ENCODE measurements at regions not wholly inside any gene's neighbourhood (a gene's known extent, or its start where the extent isn't known, plus 50 kb on each side); places are given as distances from the start of the nearest gene placed in this dataset.
A peak's percentile ranks its signal among the peaks of the same experiment; 100 is the strongest.

- no peak for DNase-seq
- no peaks in the 10 kb centered on the region for H3K4me1 Mint-ChIP-seq
- no peak overlapping the region for H3K27ac Mint-ChIP-seq
- H3K27me3 Mint-ChIP-seq (ENCODE audit: low read depth, poor library complexity) = no peaks in the 10 kb centered on the region
- no peaks in the 10 kb centered on the region for H3K36me3 Mint-ChIP-seq (ENCODE audit: low read depth)
- no peaks in the 10 kb centered on the region for H3K9me3 Mint-ChIP-seq
- no peak for TF ChIP-seq CTCF (IDR thresholded peaks at IDR 0.05)
- no peak overlapping the region for H3K4me3 Mint-ChIP-seq
Measured at GRCh38 chr13:64540976-64541375, 2689.2 kb downstream of the PCDH9 start.

- Mint-ChIP-seq H3K9me3 (no peaks in the 10 kb centered on the region), H3K27me3 (ENCODE audit: low read depth, poor library complexity) (no peaks in the 10 kb centered on the region), H3K4me1 (no peaks in the 10 kb centered on the region), H3K4me3 (no peak overlapping the region), H3K36me3 (ENCODE audit: low read depth) (no peaks in the 10 kb centered on the region), H3K27ac (no peak overlapping the region)
- no peak for TF ChIP-seq CTCF (IDR thresholded peaks at IDR 0.05)
- DNase-seq = no peak
Measured at GRCh38 chr13:64540468-64540867, 2689.7 kb downstream of the PCDH9 start.

GRCh38 chr13:64538711-64539110 lies 2691.4 kb downstream of the PCDH9 start:
- Mint-ChIP-seq H3K27ac (no peak overlapping the region), H3K36me3 (ENCODE audit: low read depth) (no peaks in the 10 kb centered on the region), H3K4me1 (no peaks in the 10 kb centered on the region), H3K27me3 (ENCODE audit: low read depth, poor library complexity) (no peaks in the 10 kb centered on the region), H3K9me3 (no peaks in the 10 kb centered on the region), H3K4me3 (no peak overlapping the region)
- DNase-seq = no peak
- TF ChIP-seq CTCF (IDR thresholded peaks at IDR 0.05) = no peak

GRCh38 chr13:64534302-64534701 lies 2695.8 kb downstream of the PCDH9 start:
- H3K36me3 Mint-ChIP-seq (ENCODE audit: low read depth) = no peaks in the 10 kb centered on the region
- H3K27ac Mint-ChIP-seq = no peak overlapping the region
- TF ChIP-seq CTCF (IDR thresholded peaks at IDR 0.05) = no peak
- no peak overlapping the region for H3K4me3 Mint-ChIP-seq
- H3K9me3 Mint-ChIP-seq = peaks cover 3% of the 10 kb centered on the region
- no peaks in the 10 kb centered on the region for H3K4me1 Mint-ChIP-seq
- DNase-seq = no peak
- H3K27me3 Mint-ChIP-seq (ENCODE audit: low read depth, poor library complexity) = no peaks in the 10 kb centered on the region

- TF ChIP-seq CTCF (IDR thresholded peaks at IDR 0.05) = no peak
- Mint-ChIP-seq H3K27ac (no peak overlapping the region), H3K9me3 (peaks cover 3% of the 10 kb centered on the region), H3K4me1 (no peaks in the 10 kb centered on the region), H3K27me3 (ENCODE audit: low read depth, poor library complexity) (no peaks in the 10 kb centered on the region), H3K36me3 (ENCODE audit: low read depth) (no peaks in the 10 kb centered on the region), H3K4me3 (no peak overlapping the region)
- no peak for DNase-seq
Measured at GRCh38 chr13:64531400-64531799, 2698.7 kb downstream of the PCDH9 start.

GRCh38 chr13:64529874-64530485 lies 2700.2 kb downstream of the PCDH9 start:
- H3K9me3 Mint-ChIP-seq = peaks cover 3% of the 10 kb centered on the region
- DNase-seq = peak; percentile 20
- peak; percentile 55 for TF ChIP-seq CTCF (IDR thresholded peaks at IDR 0.05)
- no peaks in the 10 kb centered on the region for H3K4me1 Mint-ChIP-seq
- H3K27me3 Mint-ChIP-seq (ENCODE audit: low read depth, poor library complexity) = no peaks in the 10 kb centered on the region
- no peak overlapping the region for H3K27ac Mint-ChIP-seq
- H3K4me3 Mint-ChIP-seq = no peak overlapping the region
- no peaks in the 10 kb centered on the region for H3K36me3 Mint-ChIP-seq (ENCODE audit: low read depth)
